HG03439 (cell line): ENCODE measurements at regions not wholly inside any gene's neighbourhood (a gene's known extent, or its start where the extent isn't known, plus 50 kb on each side); places are given as distances from the start of the nearest gene placed in this dataset.
"Not testable (repeated sequence)": the region's sequence is repeated elsewhere in the genome, so short reads cannot be mapped to it uniquely, and the experiment has no call there.

Source experiments
- ATAC-seq: cut with Tn5 transposase; IDR thresholded peaks from one replicate; pipeline ENCODE4 v1.9.1; 2021; ENCODE audit warnings: mild to moderate bottlenecking, moderate library complexity; ENCODE audit not compliant: unreplicated experiment

- ATAC-seq, result no peak
Observed at GRCh38 chr9:79390781-79391770, 180.7 kb upstream of the TLE4 start.

DNA sequence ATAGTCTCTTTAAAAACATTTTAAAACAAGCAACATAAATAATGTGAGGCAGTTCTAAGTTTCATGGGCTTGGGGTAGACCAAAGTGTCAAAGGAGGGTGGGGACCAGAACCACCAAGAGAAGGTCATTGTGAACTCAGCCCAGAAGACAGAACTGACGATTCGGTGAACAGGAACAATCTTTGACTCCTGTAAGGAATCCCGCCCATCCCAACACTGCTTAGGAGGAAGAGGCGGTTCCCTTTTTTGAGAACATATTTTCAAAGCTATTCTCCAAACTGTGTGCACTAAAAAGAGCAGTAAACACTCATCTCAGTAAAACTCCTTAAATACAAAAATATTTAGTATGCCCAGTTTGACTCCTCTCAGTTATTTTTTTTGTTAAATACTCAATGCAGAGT, 176.5 kb upstream of the TLE4 start:
- no peak for ATAC-seq

DNA sequence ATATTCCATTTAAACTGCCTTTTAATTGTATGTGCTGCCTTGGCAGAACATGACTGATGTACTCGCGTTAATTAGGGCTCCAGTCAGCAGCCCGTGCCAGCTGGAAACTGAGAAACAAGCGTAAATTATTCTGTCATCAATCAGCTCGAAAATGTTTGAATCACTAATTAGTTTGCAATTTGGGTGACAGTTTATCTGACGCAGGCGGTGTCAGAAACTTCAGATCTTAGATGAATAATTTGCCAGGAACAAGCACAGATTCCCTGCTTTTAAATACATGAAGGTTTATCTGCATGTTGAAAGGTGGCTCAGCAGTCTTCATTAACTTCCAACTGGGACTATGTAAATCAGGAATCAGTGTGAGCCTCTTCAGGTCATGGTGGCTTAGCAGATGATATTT, 176.0 kb upstream of the TLE4 start:
- ATAC-seq, result no peak

- no peak for ATAC-seq
Observed at GRCh38 chr9:79396168-79396567, 175.6 kb upstream of the TLE4 start.

- ATAC-seq, result no peak
Observed at GRCh38 chr9:79403495-79403894, 168.3 kb upstream of the TLE4 start.

GRCh38 chr9:79408200-79408599, 163.6 kb upstream of the TLE4 start:
- no peak for ATAC-seq

- no peak for ATAC-seq
Observed at GRCh38 chr9:79408617-79409016, 163.1 kb upstream of the TLE4 start.

GRCh38 chr9:79409182-79409823, 162.5 kb upstream of the TLE4 start:
- no peak for ATAC-seq

DNA sequence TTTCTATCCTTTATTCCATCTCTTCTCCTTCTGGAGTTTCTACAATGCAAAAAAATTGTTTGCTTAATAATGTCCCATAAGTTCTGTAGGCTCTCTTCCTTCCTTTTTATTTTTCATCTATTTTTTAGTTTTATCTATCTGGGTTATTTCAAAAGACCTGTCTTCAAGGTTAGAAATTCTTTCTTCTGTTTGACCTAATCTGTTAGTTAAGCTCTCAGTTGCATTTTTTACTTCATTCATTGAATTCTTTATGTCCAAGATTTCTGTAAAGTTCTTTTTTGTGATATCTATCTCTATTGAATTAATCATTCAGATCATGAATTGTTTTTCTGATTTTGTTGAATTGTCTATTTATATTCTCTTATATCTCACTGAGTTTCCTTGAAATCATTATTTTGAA, 145.9 kb upstream of the TLE4 start:
- no peak for ATAC-seq

- no peak for ATAC-seq
Observed at GRCh38 chr9:79428422-79428821, 143.3 kb upstream of the TLE4 start.

DNA sequence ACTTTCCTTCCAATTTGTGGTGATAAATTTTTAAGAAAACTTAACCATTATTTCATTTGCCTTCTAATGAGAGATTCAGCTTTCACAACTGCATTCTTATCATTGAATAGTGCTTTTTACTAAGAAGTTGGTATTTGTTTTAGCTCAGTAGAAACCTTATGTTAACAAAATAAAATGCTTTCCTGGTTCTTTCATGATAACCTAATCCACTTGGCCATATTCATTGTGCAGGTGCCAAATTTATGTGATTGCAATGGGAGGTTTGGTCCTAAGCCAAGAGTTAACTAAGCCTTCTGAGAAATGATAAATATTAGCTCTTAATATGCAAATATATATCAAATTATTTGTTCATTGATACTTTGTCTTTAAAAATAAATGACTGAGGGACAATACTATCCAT, 141.1 kb upstream of the TLE4 start:
- ATAC-seq, result no peak

GRCh38 chr9:79431019-79431679, 140.6 kb upstream of the TLE4 start:
- ATAC-seq, result no peak

GRCh38 chr9:79432485-79432884, 139.3 kb upstream of the TLE4 start:
- ATAC-seq, result no peak

DNA sequence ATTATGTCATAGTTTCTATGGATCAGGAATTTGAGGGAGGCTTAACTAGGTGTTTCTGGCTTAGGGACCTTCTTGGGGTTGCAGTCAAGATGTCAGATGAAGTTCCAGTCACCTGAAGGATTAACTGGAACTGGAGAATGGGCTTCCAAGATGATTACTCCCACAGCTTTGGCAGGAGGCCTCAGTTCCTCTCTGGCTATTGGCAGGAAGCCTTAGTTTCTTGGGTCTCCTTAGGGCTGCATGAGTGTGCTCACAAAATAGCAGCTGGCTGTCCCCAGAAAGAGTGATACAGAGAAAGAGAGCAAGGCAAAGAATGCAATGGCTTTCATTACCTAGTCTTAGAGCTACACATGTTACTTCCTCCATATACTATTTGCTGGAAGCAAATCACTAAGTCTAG, 138.1 kb upstream of the TLE4 start:
- no peak for ATAC-seq

- not testable (repeated sequence) for ATAC-seq
Observed at GRCh38 chr9:79439221-79439620, 132.5 kb upstream of the TLE4 start.

DNA sequence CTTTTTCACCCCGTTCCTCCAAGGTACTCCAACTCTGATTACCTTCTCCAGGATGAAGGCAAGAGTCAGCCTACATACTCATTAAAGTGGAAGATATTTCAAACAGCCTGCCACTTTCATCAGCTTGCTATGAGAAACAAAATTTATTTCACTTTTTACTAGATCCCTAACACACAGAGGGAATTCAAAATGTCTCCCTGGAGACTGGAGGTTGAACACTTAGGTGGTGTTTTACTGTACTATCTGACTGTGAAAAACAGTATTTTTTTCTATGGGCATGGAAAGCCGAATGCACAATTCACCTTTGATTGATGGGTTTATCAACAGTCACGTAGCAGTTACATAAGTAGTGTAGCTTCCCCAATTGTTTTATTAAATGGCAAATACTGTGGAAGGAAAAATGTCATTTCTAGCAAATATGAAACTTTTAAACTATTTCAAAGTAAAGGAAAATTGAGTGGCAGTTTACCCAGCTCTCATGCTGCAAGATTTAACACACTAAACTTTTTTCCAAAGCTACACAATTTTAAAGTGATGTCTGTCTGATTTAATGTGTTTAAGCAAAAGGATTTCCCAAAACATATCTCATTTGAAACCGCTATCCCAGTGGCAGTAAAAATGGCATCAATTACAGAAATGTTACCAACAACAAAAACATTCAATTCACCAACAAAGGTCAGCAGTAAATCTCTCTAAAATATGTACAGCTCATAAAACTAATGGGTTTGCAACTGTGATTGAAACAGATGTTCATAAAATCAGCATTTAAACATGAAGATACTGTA, 125.0 kb upstream of the TLE4 start:
- no peak for ATAC-seq

DNA sequence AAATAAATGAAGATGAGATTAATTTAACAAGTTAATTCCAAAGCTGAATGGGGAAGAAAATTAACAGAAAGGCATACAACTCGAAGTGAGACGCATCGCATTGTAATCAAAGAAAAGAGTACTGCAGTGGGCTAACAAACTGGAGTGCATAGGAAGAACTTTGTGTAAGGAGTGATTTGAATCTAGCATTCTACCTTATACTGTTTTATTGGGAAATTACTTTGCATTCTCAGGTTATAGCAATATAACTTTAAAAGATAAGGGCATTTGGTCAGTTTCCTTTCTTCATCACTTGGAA, 124.5 kb upstream of the TLE4 start:
- no peak for ATAC-seq

DNA sequence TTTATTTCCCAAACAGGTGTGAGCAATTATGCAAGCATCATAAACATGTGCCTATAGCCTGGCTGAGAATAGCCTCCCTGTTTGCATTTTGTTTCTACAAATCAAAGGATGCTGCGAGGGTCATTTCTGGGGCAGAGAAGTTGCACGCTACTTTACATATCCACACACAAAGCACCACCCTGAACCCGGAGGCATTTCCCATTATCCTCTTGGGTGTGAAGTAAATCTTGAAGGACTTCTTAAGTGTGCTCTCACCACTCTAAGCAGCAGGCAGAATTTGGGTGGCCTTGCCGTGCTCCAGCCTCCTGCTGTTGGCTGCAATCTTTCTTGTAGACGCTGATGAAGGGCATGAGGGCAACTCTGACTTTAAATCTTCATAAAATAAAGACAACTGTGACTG, 124.0 kb upstream of the TLE4 start:
- no peak for ATAC-seq

DNA sequence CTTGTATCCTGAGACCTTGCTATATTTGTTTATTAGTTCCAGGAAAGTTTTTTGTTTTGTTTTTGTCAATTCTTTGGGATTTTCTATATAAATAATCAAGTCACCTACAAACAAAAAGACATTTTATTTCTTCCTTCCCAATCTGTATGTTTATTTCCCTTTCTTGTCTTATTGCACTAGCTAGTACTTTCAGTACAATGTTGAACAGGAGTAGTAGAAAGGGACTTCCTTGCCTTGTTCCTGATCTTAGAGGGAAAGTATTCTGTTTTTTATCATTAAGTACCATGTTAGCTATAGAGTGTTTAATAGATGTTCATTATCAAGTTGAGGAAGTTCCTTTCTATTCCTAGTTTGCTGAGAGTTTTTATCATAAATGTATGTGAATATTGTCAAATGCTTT, 119.5 kb upstream of the TLE4 start:
- no peak for ATAC-seq

DNA sequence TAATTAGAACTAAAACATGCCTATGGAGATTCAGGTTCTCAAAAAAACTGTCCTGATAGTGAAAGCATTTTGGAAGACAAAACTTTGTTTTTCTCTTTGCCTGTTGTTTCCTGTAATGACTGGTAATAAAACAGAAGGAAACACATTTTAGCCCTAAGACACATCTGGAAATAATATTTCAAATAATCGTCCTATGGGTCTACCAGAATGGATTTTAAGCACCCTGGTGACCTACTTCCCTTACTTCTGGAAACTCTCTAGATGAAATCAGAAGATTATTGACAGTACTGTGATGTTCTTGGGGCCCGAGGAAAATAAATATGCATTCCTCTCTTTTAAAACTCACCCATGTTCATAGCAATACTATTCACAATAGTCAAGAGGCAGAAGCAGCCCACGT, 110.1 kb upstream of the TLE4 start:
- ATAC-seq, result no peak

DNA sequence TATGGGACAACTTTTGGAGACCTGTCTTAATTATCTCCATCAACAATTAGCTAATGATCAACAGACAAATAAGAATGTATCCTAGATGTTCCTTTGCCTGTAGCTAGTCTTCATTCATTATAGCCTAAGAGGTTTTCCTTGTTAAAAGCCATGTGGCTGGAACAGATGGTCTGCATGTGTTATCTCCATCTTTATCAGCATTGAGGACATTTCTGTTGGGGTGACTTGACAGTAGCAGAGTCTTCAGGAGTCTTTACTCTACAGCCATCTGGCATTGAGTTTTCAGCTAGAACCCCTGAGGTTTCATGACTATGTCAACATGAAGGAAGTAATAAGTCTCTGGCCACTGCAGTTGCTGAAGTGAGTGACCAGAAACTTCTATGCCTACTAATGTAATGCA, 106.6 kb upstream of the TLE4 start:
- no peak for ATAC-seq
